ENCODE measurements at regions not wholly inside any gene's neighbourhood (a gene's known extent, or its start where the extent isn't known, plus 50 kb on each side); places are given as distances from the start of the nearest gene placed in this dataset.

GRCh38 chr17:70863436-70864248 lies 694.3 kb downstream of the KCNJ2 start:
- TF ChIP-seq, protein P1, sequence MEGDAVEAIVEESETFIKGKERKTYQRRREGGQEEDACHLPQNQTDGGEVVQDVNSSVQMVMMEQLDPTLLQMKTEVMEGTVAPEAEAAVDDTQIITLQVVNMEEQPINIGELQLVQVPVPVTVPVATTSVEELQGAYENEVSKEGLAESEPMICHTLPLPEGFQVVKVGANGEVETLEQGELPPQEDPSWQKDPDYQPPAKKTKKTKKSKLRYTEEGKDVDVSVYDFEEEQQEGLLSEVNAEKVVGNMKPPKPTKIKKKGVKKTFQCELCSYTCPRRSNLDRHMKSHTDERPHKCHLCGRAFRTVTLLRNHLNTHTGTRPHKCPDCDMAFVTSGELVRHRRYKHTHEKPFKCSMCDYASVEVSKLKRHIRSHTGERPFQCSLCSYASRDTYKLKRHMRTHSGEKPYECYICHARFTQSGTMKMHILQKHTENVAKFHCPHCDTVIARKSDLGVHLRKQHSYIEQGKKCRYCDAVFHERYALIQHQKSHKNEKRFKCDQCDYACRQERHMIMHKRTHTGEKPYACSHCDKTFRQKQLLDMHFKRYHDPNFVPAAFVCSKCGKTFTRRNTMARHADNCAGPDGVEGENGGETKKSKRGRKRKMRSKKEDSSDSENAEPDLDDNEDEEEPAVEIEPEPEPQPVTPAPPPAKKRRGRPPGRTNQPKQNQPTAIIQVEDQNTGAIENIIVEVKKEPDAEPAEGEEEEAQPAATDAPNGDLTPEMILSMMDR (conservative IDR thresholded peaks at IDR 0.05; ENCODE audit: low read depth, low read length), result no peak
- no peak for TF ChIP-seq EZH2phosphoT487 (IDR thresholded peaks at IDR 0.05; ENCODE audit: borderline replicate concordance, low read length)
- no peak for TF ChIP-seq EZH2 (IDR thresholded peaks at IDR 0.05; ENCODE audit: low read length, unreplicated experiment)
